ENCODE measurements at regions not wholly inside any gene's neighbourhood (a gene's known extent, or its start where the extent isn't known, plus 50 kb on each side); places are given as distances from the start of the nearest gene placed in this dataset.
A peak's percentile ranks its signal among the peaks of the same experiment; 100 is the strongest.

GRCh38 chr1:232385221-232385620 lies 244.7 kb downstream of the SIPA1L2 start:
- no peak overlapping the region for H2AFZ ChIP-seq (replicated peaks)

GRCh38 chr1:232384171-232384883 lies 245.6 kb downstream of the SIPA1L2 start:
- DNase-seq (ENCODE audit: low spot score): no peak
- no peak overlapping the region for H3K4me3 ChIP-seq

More at GRCh38 chr1:232385221-232385620, 244.7 kb downstream of the SIPA1L2 start:
- Histone ChIP-seq H4K20me1 (ENCODE audit: low read depth) (no peaks in the 10 kb centered on the region), H3K27me3 (no peaks in the 10 kb centered on the region), H3K36me3 (no peaks in the 10 kb centered on the region), H3K4me3 (no peak overlapping the region), H3K9ac (no peak overlapping the region), H3F3A (ENCODE audit: low read depth) (no peaks in the 10 kb centered on the region), H3K4me2 (no peak overlapping the region), H3K27ac (no peak overlapping the region), H3K79me2 (ENCODE audit: low read depth) (no peaks in the 10 kb centered on the region), H3K9me3 (ENCODE audit: low read depth) (no peaks in the 10 kb centered on the region), H3K4me1 (peaks cover under 1% of the 10 kb centered on the region)
- Mint-ChIP-seq H3K4me1 (peaks cover 10% of the 10 kb centered on the region), H3K36me3 (no peaks in the 10 kb centered on the region), H3K27me3 (ENCODE audit: insufficient read depth, low read depth) (peaks cover 6% of the 10 kb centered on the region), H3K9me3 (peaks cover 2% of the 10 kb centered on the region), H3K27ac (no peak overlapping the region), H3K4me3 (no peak overlapping the region)
- DNase-seq (ENCODE audit: low spot score): no peak
- TF ChIP-seq EZH2phosphoT487 (IDR thresholded peaks at IDR 0.05) (no peak), EZH2 (IDR thresholded peaks at IDR 0.05) (no peak), CTCF (IDR thresholded peaks at IDR 0.05) (no peak)

GRCh38 chr1:232383455-232384123 lies 246.3 kb downstream of the SIPA1L2 start:
- no peak for TF ChIP-seq CTCF (IDR thresholded peaks at IDR 0.05)
- no peak for TF ChIP-seq EZH2 (IDR thresholded peaks at IDR 0.05)
- TF ChIP-seq EZH2phosphoT487 (IDR thresholded peaks at IDR 0.05): no peak
- no peak overlapping the region for H3K4me2 ChIP-seq
- no peak overlapping the region for H3K27ac ChIP-seq
- no peaks in the 10 kb centered on the region for H3K36me3 Mint-ChIP-seq
- H3K4me1 ChIP-seq: no peaks in the 10 kb centered on the region
- no peaks in the 10 kb centered on the region for H3K9me3 Mint-ChIP-seq
- H3K9ac ChIP-seq: no peak overlapping the region
- H3K27me3 ChIP-seq: no peaks in the 10 kb centered on the region
- no peak overlapping the region for H3K4me3 ChIP-seq
- no peaks in the 10 kb centered on the region for H3F3A ChIP-seq (ENCODE audit: low read depth)
- H4K20me1 ChIP-seq (ENCODE audit: low read depth): no peaks in the 10 kb centered on the region
- H2AFZ ChIP-seq (replicated peaks): no peak overlapping the region
- no peaks in the 10 kb centered on the region for H3K79me2 ChIP-seq (ENCODE audit: low read depth)
- peaks cover 6% of the 10 kb centered on the region for H3K27me3 Mint-ChIP-seq (ENCODE audit: insufficient read depth, low read depth)
- H3K4me1 Mint-ChIP-seq: peaks cover 15% of the 10 kb centered on the region
- no peaks in the 10 kb centered on the region for H3K9me3 ChIP-seq (ENCODE audit: low read depth)
- H3K36me3 ChIP-seq: no peaks in the 10 kb centered on the region
- peak overlapping the region; percentile 53 for H3K27ac Mint-ChIP-seq
- no peak overlapping the region for H3K4me3 Mint-ChIP-seq
- no peak for DNase-seq (ENCODE audit: low spot score)

More at GRCh38 chr1:232384171-232384883, 245.6 kb downstream of the SIPA1L2 start:
- Histone ChIP-seq H3K4me2 (no peak overlapping the region), H4K20me1 (ENCODE audit: low read depth) (no peaks in the 10 kb centered on the region), H3K4me1 (no peaks in the 10 kb centered on the region), H3K36me3 (no peaks in the 10 kb centered on the region), H3K27me3 (no peaks in the 10 kb centered on the region), H3F3A (ENCODE audit: low read depth) (no peaks in the 10 kb centered on the region), H3K9ac (no peak overlapping the region), H3K27ac (no peak overlapping the region), H3K9me3 (ENCODE audit: low read depth) (no peaks in the 10 kb centered on the region), H3K79me2 (ENCODE audit: low read depth) (no peaks in the 10 kb centered on the region), H2AFZ (replicated peaks) (no peak overlapping the region)
- no peak for TF ChIP-seq EZH2 (IDR thresholded peaks at IDR 0.05)
- TF ChIP-seq EZH2phosphoT487 (IDR thresholded peaks at IDR 0.05): no peak
- TF ChIP-seq CTCF (IDR thresholded peaks at IDR 0.05): no peak
- no peak overlapping the region for H3K4me3 Mint-ChIP-seq
- H3K36me3 Mint-ChIP-seq: no peaks in the 10 kb centered on the region
- peaks cover 10% of the 10 kb centered on the region for H3K4me1 Mint-ChIP-seq
- H3K27ac Mint-ChIP-seq: no peak overlapping the region
- no peaks in the 10 kb centered on the region for H3K9me3 Mint-ChIP-seq
- H3K27me3 Mint-ChIP-seq (ENCODE audit: insufficient read depth, low read depth): peaks cover 6% of the 10 kb centered on the region
